ENCODE measurements at regions not wholly inside any gene's neighbourhood (a gene's known extent, or its start where the extent isn't known, plus 50 kb on each side); places are given as distances from the start of the nearest gene placed in this dataset.

GRCh38 chr11:92500453-92500852, 275.8 kb downstream of the FAT3 start:
- no peak overlapping the region for H3K27ac ChIP-seq
- TF ChIP-seq CTCF (IDR thresholded peaks at IDR 0.05) = no peak
- no peak for TF ChIP-seq ZFX (IDR thresholded peaks at IDR 0.05; ENCODE audit: borderline replicate concordance)

- TF ChIP-seq CTCF (IDR thresholded peaks at IDR 0.05) = no peak
- TF ChIP-seq ZFX (IDR thresholded peaks at IDR 0.05; ENCODE audit: borderline replicate concordance) = no peak
These were observed 276.6 kb downstream of the FAT3 start for GRCh38 chr11:92501066-92501739.

GRCh38 chr11:92504004-92504403, 279.4 kb downstream of the FAT3 start:
- TF ChIP-seq ZFX (IDR thresholded peaks at IDR 0.05; ENCODE audit: borderline replicate concordance) (no peak), CTCF (IDR thresholded peaks at IDR 0.05) (no peak)
- no peak overlapping the region for H3K27ac ChIP-seq

More at GRCh38 chr11:92501066-92501739, 276.6 kb downstream of the FAT3 start:
- no peak overlapping the region for H3K27ac ChIP-seq

- TF ChIP-seq CTCF (IDR thresholded peaks at IDR 0.05) = no peak
- TF ChIP-seq ZFX (IDR thresholded peaks at IDR 0.05; ENCODE audit: borderline replicate concordance) = no peak
- H3K27ac ChIP-seq = no peak overlapping the region
These were observed 279.9 kb downstream of the FAT3 start for GRCh38 chr11:92504534-92504933.

- H3K27ac ChIP-seq = no peak overlapping the region
- TF ChIP-seq CTCF (IDR thresholded peaks at IDR 0.05) = no peak
- no peak for TF ChIP-seq ZFX (IDR thresholded peaks at IDR 0.05; ENCODE audit: borderline replicate concordance)
These were observed 281.1 kb downstream of the FAT3 start for GRCh38 chr11:92505689-92506088.

GRCh38 chr11:92506809-92507336, 282.3 kb downstream of the FAT3 start:
- no peak for TF ChIP-seq CTCF (IDR thresholded peaks at IDR 0.05)
- TF ChIP-seq ZFX (IDR thresholded peaks at IDR 0.05; ENCODE audit: borderline replicate concordance) = no peak
- no peak overlapping the region for H3K27ac ChIP-seq

GRCh38 chr11:92510591-92510990, 286.0 kb downstream of the FAT3 start:
- no peak for TF ChIP-seq ZFX (IDR thresholded peaks at IDR 0.05; ENCODE audit: borderline replicate concordance)
- TF ChIP-seq CTCF (IDR thresholded peaks at IDR 0.05) = no peak

More at GRCh38 chr11:92510591-92510990, 286.0 kb downstream of the FAT3 start:
- H3K27ac ChIP-seq = peak overlapping the region; percentile 42
